OCI-LY3 (cell line): ENCODE measurements at regions not wholly inside any gene's neighbourhood (a gene's known extent, or its start where the extent isn't known, plus 50 kb on each side); places are given as distances from the start of the nearest gene placed in this dataset.

Experiments
- CTCF ChIP-seq: fragments of 200-600, 300-600 bp; sonication (generic); IDR thresholded peaks from 2 replicates; pipeline ENCODE4 v1.5.1; 2014; ENCODE audit warnings: antibody characterized with exemption, low read length, low read depth
- EZH2phosphoT487 ChIP-seq: fragments of 200-600 bp; shearing (Covaris generic); IDR thresholded peaks from 2 replicates; pipeline ENCODE4 v1.6.1; 2018; ENCODE audit warnings: antibody characterized with exemption, mixed run types, low read depth

DNA sequence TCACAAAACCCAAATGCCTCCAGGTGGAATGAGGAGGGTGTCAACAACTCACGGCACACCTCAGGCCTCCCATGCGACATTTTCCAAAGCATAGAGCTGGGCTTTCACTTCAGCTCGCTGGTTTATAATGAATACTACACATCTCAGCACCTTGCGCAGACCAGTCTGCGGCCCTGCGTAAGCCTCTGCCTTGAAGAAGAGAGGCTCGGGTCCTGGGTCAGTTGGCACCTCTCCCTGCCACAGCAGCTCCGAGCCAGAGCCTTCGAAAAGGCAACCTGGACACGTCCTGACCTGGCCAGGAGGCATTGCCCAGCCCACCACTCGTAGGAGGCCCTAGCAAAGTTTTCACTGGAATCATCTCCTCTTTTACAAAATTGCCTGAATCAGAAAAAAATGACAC, 183.0 kb upstream of the AFDN start:
- TF ChIP-seq CTCF (no peak), EZH2phosphoT487 (no peak)
